ENCODE measurements at regions not wholly inside any gene's neighbourhood (a gene's known extent, or its start where the extent isn't known, plus 50 kb on each side); places are given as distances from the start of the nearest gene placed in this dataset.

DNA sequence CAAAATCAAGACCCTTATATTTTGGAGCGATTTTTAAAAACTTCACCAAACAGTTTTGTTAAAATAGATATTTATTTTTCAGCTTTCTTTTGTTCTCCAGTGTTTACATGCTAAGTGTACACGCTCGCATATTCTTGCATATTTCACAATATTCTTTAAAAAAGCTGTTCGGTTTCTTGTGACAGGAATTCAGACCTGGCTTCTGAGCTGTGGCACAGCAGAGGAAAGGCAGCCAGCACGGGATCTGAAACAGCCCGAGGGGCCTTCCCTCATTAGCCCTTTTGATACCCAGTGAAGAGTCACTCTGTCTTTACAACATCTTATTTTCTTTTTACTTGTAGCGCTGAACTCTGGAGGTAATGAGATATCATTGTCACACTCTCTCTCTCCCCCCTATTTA, 234.0 kb downstream of the B3GLCT start:
- no peak for TF ChIP-seq POLR2A (IDR thresholded peaks at IDR 0.05; ENCODE audit: low read depth, low read length)
- no peak for TF ChIP-seq TAF1 (IDR thresholded peaks at IDR 0.05; ENCODE audit: low read depth, low read length)

Data from GM12891 (cell line).